DMS 273 (cell line): ENCODE measurements at regions not wholly inside any gene's neighbourhood (a gene's known extent, or its start where the extent isn't known, plus 50 kb on each side); places are given as distances from the start of the nearest gene placed in this dataset.
"Not testable (repeated sequence)": the region's sequence is repeated elsewhere in the genome, so short reads cannot be mapped to it uniquely, and the experiment has no call there.

ENCODE experiments used
- DNase-seq: peaks from one replicate; lab custom pipeline; 2025; ENCODE audit not compliant: unreplicated experiment; lab: John Stamatoyannopoulos, UW

DNA sequence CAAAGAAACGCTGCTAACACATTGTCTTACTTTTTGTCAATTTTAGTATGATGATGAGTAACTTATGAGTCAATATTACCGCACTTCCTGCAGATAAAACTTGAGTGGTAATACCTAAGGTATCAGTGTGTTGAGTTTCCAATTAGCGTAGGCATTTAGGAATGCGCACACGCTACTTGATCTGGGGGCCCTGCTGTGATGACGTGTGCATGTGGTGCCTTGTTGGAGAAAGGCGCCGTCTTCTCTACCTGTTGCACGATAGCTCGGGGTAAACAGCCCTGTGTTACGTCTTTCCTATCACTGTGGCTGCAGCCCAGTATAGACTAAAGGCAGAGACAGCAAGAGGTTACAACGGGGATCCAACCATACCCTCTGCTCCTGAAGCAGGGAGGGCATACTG, 476.8 kb upstream of the ADARB2 start:
- DNase-seq: no peak

DNA sequence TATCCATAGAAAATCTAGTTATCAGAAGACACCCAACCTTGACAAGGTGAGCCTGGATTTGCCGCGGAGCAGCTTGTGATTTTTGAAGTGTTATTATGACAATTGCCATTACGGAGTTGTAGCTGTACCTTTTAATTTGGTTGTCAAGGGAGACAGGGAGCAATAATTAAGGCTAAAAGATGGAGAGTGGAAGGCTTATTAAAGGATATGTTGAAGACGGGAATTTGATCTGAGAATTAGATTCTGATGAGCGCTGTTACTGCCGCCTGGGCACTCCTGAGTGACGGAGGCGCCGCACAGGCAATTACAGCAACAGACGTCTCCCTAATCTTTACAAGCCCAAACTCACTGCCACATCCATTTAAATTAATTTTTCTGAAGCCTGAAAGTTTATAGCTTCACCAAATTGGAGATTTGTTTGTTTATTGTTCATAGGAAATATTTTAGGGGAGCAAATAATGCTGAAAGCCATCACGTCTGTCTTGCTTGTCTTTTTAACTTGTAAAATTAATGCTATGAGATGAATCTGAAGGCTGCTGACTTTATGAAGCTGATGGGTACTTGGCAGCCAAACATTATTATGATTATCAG, 475.0 kb upstream of the ADARB2 start:
- no peak for DNase-seq

DNA sequence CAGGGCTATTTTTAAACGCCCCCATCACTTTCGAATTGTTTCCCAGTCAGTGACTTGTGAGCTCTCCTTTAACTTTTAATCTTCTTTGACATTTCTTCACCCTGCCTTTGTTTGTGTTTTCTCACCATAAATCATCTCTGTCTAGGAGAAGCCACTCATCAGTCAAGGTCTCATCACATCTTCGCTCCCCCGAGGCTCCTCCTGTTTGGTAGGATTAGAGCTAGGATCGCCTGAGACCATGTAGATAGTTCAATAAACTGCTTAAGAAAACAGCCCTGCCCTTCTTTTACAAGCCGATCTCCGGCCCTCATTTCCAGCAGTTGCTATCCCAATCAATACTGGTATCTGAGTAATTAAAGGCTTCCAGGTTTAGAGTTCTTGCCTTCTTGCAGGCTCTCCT, 472.8 kb upstream of the ADARB2 start:
- no peak for DNase-seq

DNA sequence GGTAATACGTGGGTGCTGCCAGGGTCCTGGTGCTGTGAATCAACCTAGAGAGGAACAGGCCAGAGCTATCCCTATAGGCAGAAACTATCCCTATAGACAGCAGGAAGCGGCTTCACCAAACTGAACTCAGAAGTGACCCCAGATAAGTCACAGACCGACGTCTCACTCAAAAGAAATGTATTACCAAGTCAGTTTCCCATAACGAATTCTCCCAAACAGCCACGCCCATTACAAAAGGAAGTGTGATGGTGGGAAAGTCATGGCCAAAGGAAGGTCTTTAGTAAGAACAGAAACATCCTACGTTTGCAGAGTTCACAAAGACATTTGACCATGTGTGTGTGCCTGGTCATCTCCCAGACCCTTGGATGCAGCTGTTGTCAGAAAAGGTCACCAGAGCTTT, 470.8 kb upstream of the ADARB2 start:
- no peak for DNase-seq

GRCh38 chr10:2207246-2207922, 470.1 kb upstream of the ADARB2 start:
- DNase-seq: no peak

DNA sequence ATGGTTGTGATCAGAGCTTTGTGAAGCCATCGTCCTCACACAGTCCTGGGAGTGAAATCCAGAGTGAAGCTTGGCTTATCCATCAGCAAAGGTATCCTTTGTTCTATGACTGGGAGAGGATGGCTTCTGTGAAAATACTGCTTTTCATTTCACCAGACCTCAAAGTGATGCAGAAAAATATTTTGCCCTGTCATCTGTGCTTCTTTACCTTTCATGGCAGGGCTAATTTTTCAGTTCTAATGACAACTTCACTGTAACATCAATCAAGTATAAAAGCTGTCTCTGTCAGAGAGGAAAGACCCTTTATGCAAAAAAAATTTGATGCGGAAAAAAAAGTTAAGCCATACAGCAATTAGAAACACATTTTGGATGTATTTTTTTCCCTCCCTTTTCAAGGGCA, 468.1 kb upstream of the ADARB2 start:
- DNase-seq: no peak

GRCh38 chr10:2202401-2202800, 465.1 kb upstream of the ADARB2 start:
- no peak for DNase-seq

GRCh38 chr10:2201534-2202099, 464.3 kb upstream of the ADARB2 start:
- no peak for DNase-seq

DNA sequence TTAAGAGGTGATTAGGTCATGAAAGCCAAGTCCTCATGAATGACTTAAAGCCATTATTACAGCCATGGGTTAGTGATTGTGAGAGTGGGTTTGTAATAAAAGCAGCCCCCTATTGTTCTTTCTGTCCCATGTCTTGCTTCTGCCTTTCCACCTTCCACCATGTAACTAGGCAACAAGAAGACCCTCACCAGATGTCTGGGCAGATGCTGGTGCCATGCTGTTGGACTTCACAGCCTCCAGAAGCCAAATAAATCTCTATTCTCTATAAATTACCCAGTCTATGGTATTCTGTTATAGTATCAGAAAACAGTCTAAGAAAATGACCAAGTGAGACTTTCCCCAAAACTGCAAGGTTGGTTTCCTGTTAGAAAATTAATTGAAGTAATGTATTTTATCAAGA, 460.3 kb upstream of the ADARB2 start:
- DNase-seq: no peak

DNA sequence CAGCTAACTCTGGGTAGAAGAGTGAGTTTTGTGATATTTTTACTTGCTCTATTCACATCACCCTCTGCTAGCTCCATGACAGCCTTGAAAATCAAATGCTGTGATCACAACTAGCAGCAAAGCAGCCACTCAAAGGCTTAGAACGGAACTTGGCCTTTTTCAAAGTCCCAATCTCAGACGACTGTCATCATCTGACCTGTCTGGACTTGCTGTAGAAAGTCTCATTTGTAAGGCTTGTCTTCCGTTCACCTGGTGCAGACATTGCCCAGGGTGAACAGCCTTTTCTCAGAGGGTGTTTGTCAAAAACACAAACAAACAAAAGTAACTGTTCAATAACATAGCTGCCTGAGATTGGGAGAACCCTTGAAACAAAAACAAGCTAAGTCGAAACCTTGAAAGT, 458.9 kb upstream of the ADARB2 start:
- no peak for DNase-seq

- DNase-seq: not testable (repeated sequence)
Measured at GRCh38 chr10:2189356-2189755, 452.0 kb upstream of the ADARB2 start.

GRCh38 chr10:2188371-2188770, 451.0 kb upstream of the ADARB2 start:
- no peak for DNase-seq

DNA sequence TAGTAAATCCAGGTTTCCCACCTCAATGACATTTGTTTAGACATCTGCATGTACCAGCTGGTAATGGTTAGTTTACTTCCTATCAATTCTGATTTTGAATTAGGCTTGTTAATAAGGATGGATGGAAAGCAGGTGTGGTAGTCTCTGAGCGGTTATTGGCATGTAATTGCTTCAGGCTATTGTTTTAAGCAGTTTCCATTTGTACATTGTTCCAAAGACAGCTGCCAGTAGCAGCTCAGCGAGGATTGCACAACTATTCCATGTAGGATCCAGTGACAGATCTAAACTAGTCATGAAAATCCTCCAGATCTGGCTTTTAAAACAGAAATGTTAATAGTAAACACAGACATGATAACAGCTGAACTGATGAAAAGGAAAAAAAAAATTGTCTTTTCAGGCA, 436.0 kb upstream of the ADARB2 start:
- no peak for DNase-seq

DNA sequence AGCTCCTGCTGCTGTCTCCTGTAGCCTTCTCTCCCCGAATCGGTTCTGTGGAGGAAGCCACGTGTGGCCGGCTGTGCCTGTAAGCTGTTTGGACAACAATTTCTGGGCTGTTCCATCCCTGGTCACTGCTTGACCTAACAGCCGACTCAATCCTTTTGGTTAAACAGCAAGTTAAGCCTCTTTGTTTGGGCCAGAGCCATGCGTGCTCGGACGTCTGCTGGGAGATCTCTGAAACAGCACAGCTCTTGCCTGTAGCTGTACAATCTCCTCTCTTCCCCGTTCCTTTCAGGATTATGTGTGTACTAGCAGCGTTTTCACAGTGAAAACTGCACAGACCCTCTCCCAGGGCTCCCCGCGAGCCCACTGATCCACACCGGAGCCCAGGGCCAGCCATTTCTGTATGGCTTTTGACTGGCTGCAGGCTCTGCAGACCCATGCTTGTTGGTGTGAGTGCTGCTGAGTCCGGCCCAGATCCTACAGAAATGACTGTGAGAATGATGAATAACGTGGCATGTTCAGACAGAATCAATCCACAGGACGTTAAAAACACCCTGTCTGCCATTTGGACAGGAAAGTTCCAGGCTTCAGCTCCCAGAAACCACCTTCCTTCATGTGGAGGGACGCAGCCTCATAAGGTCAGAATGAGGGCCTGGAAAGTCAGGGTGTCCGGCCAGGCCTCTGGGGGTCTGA, 428.6 kb upstream of the ADARB2 start:
- DNase-seq: no peak

- DNase-seq: no peak
Measured at GRCh38 chr10:2150288-2150687, 413.0 kb upstream of the ADARB2 start.

DNA sequence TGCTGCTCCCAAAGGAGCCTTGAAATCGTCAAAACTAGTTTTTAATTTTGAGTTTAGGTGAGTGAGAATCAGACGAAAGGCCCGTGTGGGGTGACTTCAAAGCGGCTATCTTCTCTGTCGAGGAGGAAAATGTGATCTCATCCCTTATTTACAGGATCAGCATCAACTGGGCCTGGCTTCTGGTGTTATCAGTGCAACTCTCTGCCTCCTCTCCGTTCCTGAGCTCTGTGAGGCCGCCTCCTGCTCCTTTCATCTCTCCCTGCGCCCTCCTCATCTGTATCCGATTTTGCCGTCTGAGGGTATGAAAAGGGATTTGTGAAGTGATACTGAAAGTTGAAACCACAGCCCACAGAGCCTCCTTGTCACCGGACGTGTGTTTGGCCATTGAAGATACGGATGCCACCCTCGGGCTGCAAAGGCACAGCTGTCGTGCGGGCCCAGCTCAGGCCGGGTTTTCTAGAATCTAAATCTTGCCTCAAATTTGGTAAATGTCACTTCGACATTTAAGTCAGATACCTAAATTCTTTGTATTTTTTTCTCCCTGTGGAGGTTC, 408.7 kb upstream of the ADARB2 start:
- DNase-seq: no peak

DNA sequence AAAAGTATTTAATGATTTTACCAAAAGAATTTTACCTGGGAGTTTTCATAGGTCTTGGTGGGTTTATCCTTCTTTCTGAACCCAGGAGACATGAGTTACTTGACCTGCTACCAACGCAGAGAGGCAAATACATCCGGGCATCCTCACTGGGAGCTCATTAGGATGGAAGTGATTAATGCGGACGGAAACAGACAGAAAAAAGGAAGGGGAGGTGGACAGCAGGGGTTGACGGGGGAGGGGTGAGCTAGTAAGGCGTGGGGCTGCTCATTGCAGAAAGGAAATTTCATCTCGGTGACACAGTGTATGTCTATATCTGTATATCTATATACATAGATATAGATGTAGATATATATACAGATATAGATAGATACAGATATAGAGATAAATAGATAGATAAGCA, 408.2 kb upstream of the ADARB2 start:
- DNase-seq: no peak

- no peak for DNase-seq
Measured at GRCh38 chr10:2144584-2144983, 407.3 kb upstream of the ADARB2 start.

DNA sequence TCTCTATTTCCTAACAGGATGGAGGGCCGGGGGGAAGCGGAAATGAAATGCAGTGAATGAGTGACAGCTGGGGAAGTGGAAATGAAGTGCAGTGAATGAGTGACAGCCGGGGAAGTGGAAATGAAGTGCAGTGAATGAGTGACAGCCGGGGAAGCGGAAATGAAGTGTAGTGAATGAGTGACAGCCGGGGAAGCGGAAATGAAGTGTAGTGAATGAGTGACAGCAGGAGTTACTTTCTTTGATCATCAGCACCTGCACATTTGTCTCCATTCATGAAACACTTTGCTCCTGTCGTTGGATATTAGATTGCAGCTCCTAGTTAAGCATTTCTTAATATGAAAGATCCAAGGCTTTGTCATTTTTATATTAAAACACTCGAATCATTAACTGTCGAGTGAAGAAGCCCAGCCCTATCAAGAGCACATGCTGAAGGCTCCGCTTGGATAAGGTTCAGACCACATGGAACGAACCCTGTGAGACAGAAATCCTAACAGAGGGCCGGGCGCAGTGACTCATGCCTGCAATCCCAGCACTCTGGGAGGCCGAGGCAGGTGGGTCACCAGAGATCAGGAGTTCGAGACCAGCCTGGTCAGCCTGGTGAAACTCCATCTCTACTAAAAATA, 406.0 kb upstream of the ADARB2 start:
- DNase-seq: no peak

DNA sequence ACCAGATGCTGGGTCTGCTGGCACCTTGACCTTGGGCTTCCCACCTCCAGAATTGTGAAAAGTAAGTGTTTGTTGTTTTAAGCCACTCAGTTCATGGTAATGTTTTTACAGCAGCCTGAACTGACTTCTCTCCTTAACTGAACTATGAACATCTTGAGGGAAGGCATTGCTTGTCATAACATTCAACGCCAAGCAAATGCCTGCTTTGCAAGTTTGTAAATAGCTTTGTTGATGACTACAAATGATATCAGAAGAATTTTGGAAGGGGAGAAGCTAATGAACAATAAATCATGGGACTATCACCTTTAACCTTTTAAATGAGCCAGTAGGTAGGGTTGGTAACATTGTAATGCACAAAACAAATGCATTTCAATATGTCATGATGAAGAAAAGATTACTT, 402.4 kb upstream of the ADARB2 start:
- no peak for DNase-seq

DNA sequence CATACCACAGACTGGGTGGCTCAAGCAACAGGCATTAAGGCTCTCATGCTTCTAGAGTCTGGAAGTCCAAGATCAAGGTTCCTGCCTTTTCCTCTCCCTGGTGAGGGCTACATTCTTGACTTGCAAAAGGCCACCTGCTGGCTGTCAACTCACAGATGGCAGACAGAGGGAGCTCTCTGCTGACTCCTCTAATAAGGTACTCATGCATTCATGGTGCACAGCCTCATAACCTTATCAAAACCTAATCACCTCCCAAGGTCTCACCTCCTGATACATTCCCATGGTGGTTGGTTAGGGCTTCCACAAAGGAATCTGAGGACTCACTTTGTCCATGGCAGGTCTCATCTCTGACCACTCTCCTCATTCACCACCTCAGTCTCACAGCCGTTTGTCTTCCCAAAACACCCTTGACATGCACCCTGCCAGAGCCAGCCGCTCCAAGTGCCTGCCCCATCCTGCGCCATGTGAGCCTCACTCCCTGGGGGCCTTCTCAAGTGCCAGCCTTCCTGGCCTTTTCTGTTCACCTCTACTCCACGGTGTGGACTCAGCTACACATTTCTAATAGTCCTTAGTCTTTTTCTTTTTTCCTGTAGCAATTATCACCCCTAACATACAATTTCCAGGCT, 400.3 kb upstream of the ADARB2 start:
- DNase-seq: peak; percentile 10
